NOMO-1 (cell line): ENCODE measurements at regions not wholly inside any gene's neighbourhood (a gene's known extent, or its start where the extent isn't known, plus 50 kb on each side); places are given as distances from the start of the nearest gene placed in this dataset.
"Not testable (repeated sequence)": the region's sequence is repeated elsewhere in the genome, so short reads cannot be mapped to it uniquely, and the experiment has no call there.

ENCODE experiments used
- DNase-seq, 2 experiments: peaks; one replicate each; lab custom pipeline; 2025; ENCODE audit not compliant: unreplicated experiment in 2 of 2; lab: John Stamatoyannopoulos, UW

DNA sequence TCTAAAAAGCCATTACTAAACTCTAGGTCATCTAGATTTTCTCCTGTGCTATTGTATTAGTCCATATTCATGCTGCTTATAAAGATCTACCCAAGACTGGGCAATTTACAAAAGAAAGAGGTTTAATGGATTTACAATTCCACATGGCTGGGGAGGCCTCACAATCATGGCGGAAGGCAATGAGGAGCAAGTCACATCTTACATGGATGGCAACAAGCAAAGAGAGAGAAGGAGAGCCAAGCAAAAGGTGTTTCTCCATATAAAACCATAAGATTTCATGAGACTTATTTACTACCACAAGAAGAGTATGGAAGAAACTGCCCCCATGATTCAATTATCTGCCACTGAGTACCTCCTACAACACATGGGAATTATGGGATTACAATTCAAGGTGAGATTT is 69.6 kb upstream of the CCDC6 start:
- DNase-seq: not testable (repeated sequence)

DNA sequence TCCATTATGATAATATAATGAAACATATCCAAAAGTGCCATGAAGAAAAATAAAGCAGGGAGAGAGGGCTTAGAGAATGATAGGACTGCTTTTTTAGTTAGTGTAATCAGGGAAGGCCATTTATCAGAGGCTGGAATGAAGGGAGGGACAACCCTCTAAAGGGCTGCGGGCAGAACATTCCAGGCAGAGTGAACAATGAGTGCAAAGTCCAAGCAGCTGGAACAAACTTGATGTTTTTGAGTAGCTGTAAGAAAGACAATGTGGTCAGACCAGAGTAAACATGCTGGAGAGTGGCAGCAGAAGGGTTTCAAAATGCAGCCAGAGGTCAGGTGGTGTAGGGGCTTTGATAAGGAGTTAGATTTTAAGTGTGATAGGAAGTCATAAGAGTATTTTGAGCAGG is 65.6 kb upstream of the CCDC6 start:
- DNase-seq: no peak

DNA sequence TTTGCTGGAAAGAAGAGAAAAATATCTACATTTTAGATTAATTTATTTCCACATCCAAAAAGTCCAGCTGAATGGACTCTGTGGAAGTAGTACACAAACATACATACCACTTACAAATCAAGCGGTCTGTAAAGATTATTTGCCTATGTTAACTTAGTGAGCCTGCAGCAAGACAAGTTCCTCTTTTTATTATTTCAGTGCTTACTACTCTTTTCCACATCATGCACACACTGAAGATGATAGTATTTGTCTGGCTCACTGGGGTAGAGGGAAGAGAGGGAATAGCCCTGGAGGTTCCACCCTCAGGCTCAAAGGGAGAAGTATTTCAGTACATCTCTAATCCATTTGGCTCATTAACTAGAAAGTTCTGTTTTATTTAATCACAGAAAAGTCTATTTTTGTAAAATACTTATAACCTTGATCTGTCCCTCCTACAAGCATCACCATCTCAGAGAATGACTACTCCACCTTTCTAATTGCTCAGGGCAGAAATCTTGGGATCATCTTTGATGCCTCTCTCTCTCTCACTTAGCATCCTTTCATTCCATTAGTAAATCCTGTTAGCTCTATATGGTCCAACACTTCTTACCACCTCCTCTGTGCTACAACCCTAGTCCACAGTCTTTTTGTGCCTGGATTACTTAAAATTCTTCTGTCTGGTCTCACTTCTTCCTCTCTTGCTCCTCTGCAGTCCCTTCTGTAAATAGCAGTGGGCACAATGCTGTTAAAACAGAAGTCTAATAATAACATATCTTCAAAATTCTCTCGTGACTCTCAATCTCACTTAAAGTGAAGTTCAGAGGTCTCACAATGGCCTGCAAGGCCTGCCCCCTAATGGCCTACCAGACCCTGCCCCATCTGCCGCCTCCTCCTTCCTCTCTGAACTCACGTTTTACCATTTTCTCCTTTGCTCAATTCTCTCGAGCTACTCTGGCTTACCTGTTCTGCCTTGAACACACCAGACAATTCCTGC is 64.3 kb upstream of the CCDC6 start:
- peak; percentile 20 to 40 for DNase-seq

DNA sequence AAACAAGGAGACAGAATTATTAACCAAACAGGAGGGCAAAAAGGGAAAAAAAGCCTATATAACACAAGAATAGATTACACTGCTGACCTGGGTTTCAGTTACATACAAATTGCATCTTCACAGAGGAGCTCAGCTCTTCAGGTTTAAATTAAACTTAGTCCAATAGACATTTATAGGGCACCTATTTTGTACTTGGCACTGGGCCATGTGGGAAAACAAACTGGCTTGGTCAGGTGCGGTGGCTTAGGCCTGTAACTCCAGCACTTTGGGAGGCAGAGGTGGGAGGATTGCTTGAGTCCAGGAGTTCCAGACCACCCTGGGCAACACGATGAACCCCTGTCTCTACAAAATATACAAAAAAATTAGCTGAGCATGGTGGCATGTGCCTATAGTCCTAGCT is 62.3 kb upstream of the CCDC6 start:
- no peak for DNase-seq

DNA sequence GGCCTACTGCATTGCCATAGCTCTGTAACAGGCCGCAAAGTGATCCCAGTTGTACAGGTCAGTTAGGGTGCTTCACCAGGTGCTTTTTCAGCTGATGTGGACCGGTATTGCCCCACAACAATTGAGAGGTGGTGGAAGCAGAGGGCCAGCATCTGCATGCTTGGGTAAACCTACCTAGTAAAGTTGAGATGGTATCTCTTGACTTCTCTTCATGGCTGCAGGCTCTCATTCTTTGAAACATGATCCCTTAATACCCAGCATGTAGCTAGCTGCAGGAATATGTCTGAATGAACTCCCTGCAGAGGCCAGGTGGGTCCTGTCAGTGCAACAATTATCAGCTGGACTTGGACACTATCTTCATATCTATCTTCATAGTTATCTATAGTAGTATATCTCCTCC is 60.7 kb upstream of the CCDC6 start:
- no peak for DNase-seq

DNA sequence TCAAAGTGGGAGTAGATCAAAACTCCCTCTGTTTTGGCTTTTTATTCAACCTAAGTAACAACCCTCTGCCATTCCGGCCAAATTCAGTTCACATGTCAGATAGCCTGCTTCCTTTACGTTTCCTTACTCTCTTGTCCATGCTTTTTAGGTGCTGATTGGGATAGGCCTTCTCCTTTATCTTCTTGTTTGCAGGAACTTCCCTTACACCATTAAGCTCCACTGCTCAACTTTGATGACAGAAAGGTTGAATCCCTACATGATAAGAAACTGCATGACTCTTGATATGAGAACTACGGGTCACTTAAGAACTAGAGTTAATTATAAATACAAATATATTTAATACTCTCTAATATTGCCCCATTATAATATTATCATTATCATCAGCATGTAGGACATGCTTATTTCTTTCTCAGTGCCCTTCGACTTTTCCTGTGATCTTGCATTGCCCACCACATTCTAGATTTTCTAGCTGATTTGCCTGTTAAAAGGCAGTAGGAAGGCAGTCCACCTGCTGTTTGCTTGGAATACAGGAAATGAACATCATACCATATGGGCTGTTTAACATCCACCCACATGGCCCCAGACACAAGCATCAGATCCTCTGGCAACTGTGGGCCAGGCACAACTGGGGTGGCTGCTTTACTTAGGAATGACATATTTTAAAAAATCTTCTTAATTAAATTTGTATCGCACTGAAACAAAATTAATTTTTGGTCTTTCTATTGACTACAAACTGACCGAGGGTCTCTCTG is 59.7 kb upstream of the CCDC6 start:
- DNase-seq: no peak

DNA sequence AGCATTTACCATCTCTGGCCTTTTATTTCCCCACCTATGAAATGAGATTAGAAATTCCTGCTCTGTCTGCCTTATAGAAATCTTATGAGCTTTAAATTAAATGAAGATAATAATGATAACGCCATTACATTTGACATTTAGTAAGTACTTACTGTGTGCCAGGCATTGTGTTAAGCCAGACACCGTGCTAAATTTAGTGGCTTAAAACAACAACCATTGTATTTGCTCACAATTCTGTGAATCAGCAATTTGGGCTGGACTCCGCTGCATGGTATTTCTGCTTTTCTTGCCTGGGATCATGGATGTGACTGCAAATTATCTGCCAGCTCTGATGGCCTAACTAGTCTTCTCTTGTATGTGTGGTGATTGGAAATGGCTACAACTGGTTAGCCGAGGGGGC is 56.4 kb upstream of the CCDC6 start:
- DNase-seq: no peak

DNA sequence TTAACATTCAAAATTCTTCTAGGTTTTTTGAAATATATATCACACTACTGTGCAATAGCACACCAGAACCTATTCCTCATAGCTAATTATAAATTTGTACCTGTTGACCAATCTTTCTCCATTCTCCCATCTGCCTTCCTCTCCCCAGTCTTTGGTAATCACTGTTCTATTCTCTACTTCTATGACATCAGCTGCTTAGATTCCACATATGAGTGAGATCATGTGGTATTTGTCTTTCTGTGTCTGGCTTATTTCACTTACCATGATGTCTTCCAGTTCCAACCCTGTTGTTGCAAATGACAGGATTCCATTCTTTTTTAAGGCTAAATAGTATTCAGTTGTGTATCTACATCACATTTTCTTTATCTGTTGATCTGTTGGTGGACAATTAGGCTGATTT is 54.4 kb upstream of the CCDC6 start:
- no peak for DNase-seq

DNA sequence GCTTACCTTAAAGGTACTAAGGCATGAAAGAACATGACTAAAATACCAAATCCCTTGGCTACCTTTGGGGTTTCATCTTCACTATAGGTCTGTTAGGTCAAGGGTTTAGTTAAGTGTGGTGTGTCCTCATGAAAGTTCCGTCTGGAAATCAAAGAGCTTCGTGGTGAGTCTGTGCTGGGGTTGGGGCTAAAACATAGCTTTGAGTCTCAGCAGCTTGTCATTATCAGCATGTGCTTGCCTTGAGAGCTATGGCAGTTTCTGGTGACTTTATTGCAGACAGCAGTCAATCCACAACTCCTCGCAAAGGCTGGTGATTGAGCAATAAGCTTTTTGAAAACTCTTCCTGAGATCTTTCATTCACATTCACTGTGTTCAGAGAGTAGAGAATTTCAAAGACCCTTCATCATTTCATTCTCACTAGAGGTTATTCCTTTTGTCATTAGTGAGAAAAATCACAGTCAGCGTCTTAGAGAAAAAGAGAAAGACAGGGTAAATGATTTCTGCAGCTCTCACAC is 53.2 kb upstream of the CCDC6 start:
- no peak for DNase-seq

DNA sequence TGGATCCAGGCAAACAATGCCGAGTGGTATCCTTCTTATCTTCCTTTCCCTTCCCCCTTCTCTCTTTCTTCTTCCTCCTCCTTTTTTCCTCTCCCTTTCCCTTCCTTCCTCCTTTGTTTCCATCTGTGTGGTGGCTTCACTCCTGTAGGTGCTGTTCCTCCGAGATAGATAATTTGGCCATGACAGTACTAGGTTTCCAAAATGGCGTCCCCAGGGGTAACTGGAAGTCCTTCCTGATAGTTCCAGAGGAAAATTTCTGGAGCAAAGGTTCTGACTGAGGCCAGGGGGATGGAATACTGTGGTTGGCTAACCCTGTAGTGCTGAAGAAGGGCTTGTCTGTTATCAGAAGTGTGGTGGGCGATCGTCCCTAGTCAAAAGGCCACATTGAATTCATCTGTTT is 52.5 kb upstream of the CCDC6 start:
- DNase-seq: no peak

DNA sequence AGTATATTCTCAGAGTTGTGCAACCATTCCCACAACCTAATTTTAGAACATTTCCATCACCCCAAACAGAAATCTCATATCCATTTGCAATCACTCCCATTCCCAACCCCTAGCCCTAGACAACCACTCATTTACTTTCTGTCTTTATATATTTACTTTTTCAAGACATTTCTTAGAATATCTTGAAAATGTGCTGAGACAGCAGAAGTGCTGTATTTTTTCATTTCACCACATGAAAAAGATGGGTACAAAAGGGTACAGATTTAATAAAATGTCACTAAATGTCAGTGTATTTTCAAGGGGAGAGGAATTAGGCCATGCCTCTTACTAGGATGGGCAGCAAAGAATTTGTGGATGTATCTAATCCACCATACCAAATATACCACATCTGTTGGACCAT is 51.6 kb upstream of the CCDC6 start:
- DNase-seq: no peak
